H9 (cell line): ENCODE measurements at regions not wholly inside any gene's neighbourhood (a gene's known extent, or its start where the extent isn't known, plus 50 kb on each side); places are given as distances from the start of the nearest gene placed in this dataset.

Experiments used
- DNase-seq: peaks from one replicate; pipeline ENCODE4 v3.0.0-alpha.2; 2017
- H2AFZ ChIP-seq: one replicate; pipeline ENCODE4 v1.6.1; 2013; ENCODE audit warnings: mild to moderate bottlenecking, low read length, control low read depth, moderate library complexity
- H2AK5ac ChIP-seq: 2 replicates; pipeline ENCODE4 v1.6.1; 2013; ENCODE audit warnings: low read length, control low read depth, mixed read lengths; ENCODE audit not compliant: insufficient read length
- H2BK120ac ChIP-seq: one replicate; pipeline ENCODE4 v1.6.1; 2013; ENCODE audit warnings: low read depth, mild to moderate bottlenecking, low read length, control low read depth, inconsistent platforms; ENCODE audit not compliant: poor library complexity, severe bottlenecking
- H2BK12ac ChIP-seq: 2 replicates; pipeline ENCODE4 v1.6.1; 2013; ENCODE audit warnings: low read length, control low read depth, mixed read lengths, low read depth; ENCODE audit not compliant: insufficient read length
- H2BK15ac ChIP-seq: 2 replicates; pipeline ENCODE4 v1.6.1; 2013; ENCODE audit warnings: low read depth, low read length, control low read depth
- H2BK20ac ChIP-seq: one replicate; pipeline ENCODE4 v1.6.1; 2013; ENCODE audit warnings: low read depth, mild to moderate bottlenecking, low read length, control low read depth, inconsistent platforms; ENCODE audit not compliant: poor library complexity, severe bottlenecking
- H2BK5ac ChIP-seq: 2 replicates; pipeline ENCODE4 v1.6.1; 2013; ENCODE audit warnings: low read length, control low read depth, mixed read lengths; ENCODE audit not compliant: insufficient read length
- H3K14ac ChIP-seq: 2 replicates; pipeline ENCODE4 v1.6.1; 2013; ENCODE audit warnings: low read length, control low read depth; ENCODE audit not compliant: insufficient read depth
- H3K18ac ChIP-seq: 2 replicates; pipeline ENCODE4 v1.6.1; 2013; ENCODE audit warnings: low read depth, mild to moderate bottlenecking, mixed read lengths, low read length, control low read depth; ENCODE audit not compliant: insufficient read length
- H3K23ac ChIP-seq: 2 replicates; pipeline ENCODE4 v1.6.1; 2013; ENCODE audit warnings: low read length, control low read depth, mixed read lengths, low read depth; ENCODE audit not compliant: insufficient read length
- H3K23me2 ChIP-seq: 2 replicates; pipeline ENCODE4 v1.6.1; 2013; ENCODE audit warnings: low read depth, mild to moderate bottlenecking, mixed read lengths, low read length, control low read depth; ENCODE audit not compliant: insufficient read length, poor library complexity, severe bottlenecking
- H3K27ac ChIP-seq: 2 replicates; pipeline ENCODE4 v1.5.1; 2013; ENCODE audit warnings: low read length, control low read depth, mixed read lengths, low read depth; ENCODE audit not compliant: insufficient read length
- H3K27me3 ChIP-seq: 2 replicates; pipeline ENCODE4 v1.6.1; 2013; ENCODE audit warnings: low read length, control low read depth, inconsistent platforms; ENCODE audit not compliant: insufficient read depth
- H3K4ac ChIP-seq: 2 replicates; pipeline ENCODE4 v1.6.1; 2013; ENCODE audit warnings: low read depth, mild to moderate bottlenecking, control low read depth, inconsistent platforms, low read length, moderate library complexity
- H3K4me1 ChIP-seq: 2 replicates; pipeline ENCODE4 v1.6.1; 2013; ENCODE audit warnings: low read length, control low read depth, inconsistent platforms; ENCODE audit not compliant: insufficient read depth
- H3K4me2 ChIP-seq: 2 replicates; pipeline ENCODE4 v1.6.1; 2013; ENCODE audit warnings: low read length, control low read depth, mixed read lengths; ENCODE audit not compliant: insufficient read length, insufficient read depth
- H3K56ac ChIP-seq: 2 replicates; pipeline ENCODE4 v1.6.1; 2013; ENCODE audit warnings: low read depth, mild to moderate bottlenecking, mixed read lengths, low read length, control low read depth; ENCODE audit not compliant: insufficient read length
- H3K79me1 ChIP-seq: 2 replicates; pipeline ENCODE4 v1.6.1; 2013; ENCODE audit warnings: low read depth, mild to moderate bottlenecking, moderate library complexity, low read length, control low read depth, inconsistent platforms; ENCODE audit not compliant: insufficient read depth, poor library complexity, severe bottlenecking
- H3K79me2 ChIP-seq: 2 replicates; pipeline ENCODE4 v1.6.1; 2013; ENCODE audit warnings: low read length, control low read depth, inconsistent platforms; ENCODE audit not compliant: insufficient read depth
- H3K9ac ChIP-seq: 2 replicates; pipeline ENCODE4 v1.6.1; 2013; ENCODE audit warnings: low read length, control low read depth, mixed read lengths; ENCODE audit not compliant: insufficient read length; ENCODE audit errors: extremely low read depth
- H3K9me3 ChIP-seq: one replicate; pipeline ENCODE4 v1.6.1; 2013; ENCODE audit warnings: low read depth, low read length, inconsistent platforms; ENCODE audit not compliant: control insufficient read depth
- H3T11ph ChIP-seq: one replicate; pipeline ENCODE4 v1.6.1; 2013; ENCODE audit warnings: mild to moderate bottlenecking, low read length, control low read depth, inconsistent platforms
- H4K20me1 ChIP-seq: one replicate; pipeline ENCODE4 v1.6.1; 2013; ENCODE audit not compliant: control insufficient read depth, insufficient read length, insufficient read depth
- H4K5ac ChIP-seq: 2 replicates; pipeline ENCODE4 v1.6.1; 2013; ENCODE audit warnings: low read depth, mild to moderate bottlenecking, mixed read lengths, low read length, control low read depth; ENCODE audit not compliant: insufficient read length
- H4K8ac ChIP-seq: replicated peaks from 2 replicates; pipeline ENCODE4 v1.6.1; 2013; ENCODE audit warnings: low read length, control low read depth, mixed read lengths, low read depth; ENCODE audit not compliant: insufficient read length
- H4K91ac ChIP-seq: 2 replicates; pipeline ENCODE4 v1.6.1; 2013; ENCODE audit warnings: low read depth, mild to moderate bottlenecking, moderate library complexity, mixed read lengths, low read length, control low read depth; ENCODE audit not compliant: insufficient read length
- H3K27ac Mint-ChIP-seq, 3 experiments: 2 replicates in 2 of 3; 3 replicates in 1 of 3; pipeline ENCODE4 v1.8.0; 2020 to 2021; ENCODE audit warnings: mixed read lengths in 3 of 3, mild to moderate bottlenecking in 1 of 3, moderate library complexity in 1 of 3
- H3K27me3 Mint-ChIP-seq: 2 replicates; pipeline ENCODE4 v1.8.0; 2021; ENCODE audit warnings: low read depth, mild to moderate bottlenecking, moderate library complexity, mixed read lengths
- H3K36me3 Mint-ChIP-seq, 3 experiments: 2 replicates in 2 of 3; 3 replicates in 1 of 3; pipeline ENCODE4 v1.8.0; 2020 to 2021; ENCODE audit warnings: low read depth in 3 of 3, mixed read lengths in 3 of 3; ENCODE audit not compliant: insufficient read depth in 1 of 3
- H3K4me1 Mint-ChIP-seq, 2 experiments: 2 replicates each; pipeline ENCODE4 v1.8.0; 2020; ENCODE audit warnings: mixed read lengths in 2 of 2
- H3K4me3 Mint-ChIP-seq, 2 experiments: 2 replicates in 1 of 2; 3 replicates in 1 of 2; pipeline ENCODE4 v1.8.0; 2020 to 2021; ENCODE audit warnings: mild to moderate bottlenecking in 2 of 2, mixed read lengths in 2 of 2, moderate library complexity in 1 of 2
- H3K9me3 Mint-ChIP-seq, 2 experiments: 2 replicates in 1 of 2; 3 replicates in 1 of 2; pipeline ENCODE4 v1.8.0; 2020; ENCODE audit warnings: mild to moderate bottlenecking in 2 of 2, mixed read lengths in 2 of 2, moderate library complexity in 1 of 2
- CTCF ChIP-seq: fragments of 200-600 bp; sonication (generic); conservative IDR thresholded peaks from 3 replicates; pipeline ENCODE4 v1.8.0; 2021; ENCODE audit warnings: antibody characterized with exemption, mild to moderate bottlenecking
- WGBS: extraction: QIAGEN DNeasy Blood & Tissue Kit; methylation state at CpG from one replicate; pipeline ENCODE4 v1.1.7; 2013; ENCODE audit warnings: missing lambda C conversion rate, low lambda C conversion rate, mixed read lengths; ENCODE audit not compliant: insufficient read length; ENCODE audit errors: extremely low coverage; 5-methylcytosine and 5-hydroxymethylcytosine counted together

GRCh38 chr5:93130624-93131490 lies 450.2 kb downstream of the NR2F1-AS1 start:
- Histone ChIP-seq H4K5ac (no peak overlapping the region), H2BK12ac (no peak overlapping the region), H3K56ac (no peak overlapping the region), H3K14ac (no peak overlapping the region), H4K20me1 (no peaks in the 10 kb centered on the region), H2BK20ac (no peak overlapping the region), H3K9me3 (no peaks in the 10 kb centered on the region), H2BK5ac (no peak overlapping the region), H3K23ac (no peak overlapping the region), H3K9ac (no peak overlapping the region), H3K23me2 (no peaks in the 10 kb centered on the region), H3K27me3 (no peaks in the 10 kb centered on the region), H3K4me1 (no peaks in the 10 kb centered on the region), H3K79me2 (no peaks in the 10 kb centered on the region), H2BK15ac (no peak overlapping the region), H4K91ac (no peak overlapping the region), H4K8ac (no peak overlapping the region), H3K4me2 (no peak overlapping the region), H3K4ac (no peak overlapping the region), H2AFZ (no peak overlapping the region), H3T11ph (no peak overlapping the region), H2AK5ac (no peak overlapping the region), H3K79me1 (no peaks in the 10 kb centered on the region), H2BK120ac (no peak overlapping the region), H3K27ac (no peak overlapping the region), H3K18ac (no peak overlapping the region)
- Mint-ChIP-seq H3K4me1 (no peaks in the 10 kb centered on the region), H3K9me3 (no peaks in the 10 kb centered on the region), H3K36me3 (no peaks in the 10 kb centered on the region), H3K4me3 (no peak overlapping the region), H3K27ac (peak overlapping the region in 1 of 3 experiments; percentile 7; a peak in 1 of 7 replicates), H3K27me3 (no peaks in the 10 kb centered on the region)
- WGBS = no CpG with 5 or more reads among the region's 5 CpGs
- no peak for DNase-seq
- TF ChIP-seq CTCF = no peak
